H1 (cell line): ENCODE measurements at regions not wholly inside any gene's neighbourhood (a gene's known extent, or its start where the extent isn't known, plus 50 kb on each side); places are given as distances from the start of the nearest gene placed in this dataset.

Source experiments
- CHD7 ChIP-seq: fragments of 300-600 bp; sonication (generic); IDR thresholded peaks from 2 replicates; pipeline ENCODE4 v1.7.1; 2012; ENCODE audit warnings: low read length, moderate library complexity, mild to moderate bottlenecking, inconsistent platforms; ENCODE audit not compliant: insufficient replicate concordance
- CREB1 ChIP-seq: IDR thresholded peaks from 2 replicates; pipeline ENCODE4 v1.6.1; 2012; ENCODE audit warnings: inconsistent platforms
- HDAC6 ChIP-seq: IDR thresholded peaks from one replicate; pipeline ENCODE4 v1.7.1; 2012; ENCODE audit warnings: low read depth, mild to moderate bottlenecking, inconsistent platforms, low read length, moderate library complexity

- TF ChIP-seq CHD7 = no peak
- TF ChIP-seq HDAC6 = no peak
- no peak for TF ChIP-seq CREB1
Observed at GRCh38 chr6:74609871-74610270, 596.0 kb downstream of the COL12A1 start (continued).
